ENCODE measurements at regions not wholly inside any gene's neighbourhood (a gene's known extent, or its start where the extent isn't known, plus 50 kb on each side); places are given as distances from the start of the nearest gene placed in this dataset.
"Not testable (repeated sequence)": the region's sequence is repeated elsewhere in the genome, so short reads cannot be mapped to it uniquely, and the experiment has no call there.

- Histone ChIP-seq H3K27ac (no peak overlapping the region), H3K9me3 (no peaks in the 10 kb centered on the region), H3K36me3 (no peaks in the 10 kb centered on the region), H3K27me3 (no peaks in the 10 kb centered on the region), H3K4me1 (no peaks in the 10 kb centered on the region), H3K4me3 (no peak overlapping the region)
- TF ChIP-seq CTCF (IDR thresholded peaks at IDR 0.05 in 4 of 5, conservative IDR thresholded peaks at IDR 0.05 in 1 of 5): no peak
- TF ChIP-seq POLR2A (IDR thresholded peaks at IDR 0.05): no peak
- in situ Hi-C loops (cut with MboI; ENCODE audit: low sequenced_read_pairs in 4 of 4) (loop anchor here in 2 of 4 donors (10.0 to 25.0 kb wide), 3 partner anchors 589 to 814 kb away; no protein-coding TSS in a partner anchor), intact Hi-C loops (cut with DNase I; ENCODE audit: low total_unique reads) (no loop called here)
- ATAC-seq: no peak
- DNase-seq: no peak
Observed at GRCh38 chr2:230601510-230601909, 111.1 kb upstream of the CAB39 start.

DNA sequence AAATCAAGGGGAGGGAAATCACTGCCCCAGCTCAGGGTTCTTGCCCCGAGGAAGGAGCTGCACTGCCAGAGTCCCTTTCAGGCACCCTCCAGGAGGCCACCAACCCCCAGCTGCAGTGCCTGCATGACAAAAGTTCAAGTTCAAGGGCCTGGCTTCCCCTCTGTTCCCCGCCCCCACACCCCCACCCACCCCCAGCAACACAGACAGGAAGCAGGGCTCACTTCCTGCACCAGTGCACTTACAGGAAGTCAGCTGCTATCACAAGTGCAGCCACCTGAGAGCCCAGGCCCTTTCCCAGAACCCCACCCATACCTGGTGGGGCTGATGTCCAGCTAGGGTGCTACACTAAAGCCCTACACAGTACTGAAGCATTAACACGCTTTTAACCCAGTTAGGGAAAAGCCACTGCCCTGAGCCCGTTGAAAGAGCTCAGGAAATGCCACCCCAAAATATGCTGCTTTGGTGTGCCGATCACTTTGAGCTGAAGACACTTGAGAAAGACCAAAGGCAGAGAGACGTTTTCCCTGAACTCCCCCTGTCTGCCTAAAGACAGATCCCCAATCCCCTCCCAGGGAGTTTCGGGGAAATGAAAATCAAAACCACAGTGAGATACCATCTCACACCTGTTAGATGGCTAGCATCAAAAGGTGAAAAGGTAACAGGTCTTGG is 109.9 kb upstream of the CAB39 start:
- DNase-seq (no peak), ATAC-seq (no peak)
- intact Hi-C loops (cut with DNase I; ENCODE audit: low total_unique reads) (no loop called here), in situ Hi-C loops (cut with MboI; ENCODE audit: low sequenced_read_pairs in 4 of 4) (loop anchor here in 2 of 4 donors (10.0 to 25.0 kb wide), 3 partner anchors 590 to 815 kb away; no protein-coding TSS in a partner anchor)
- TF ChIP-seq CTCF (IDR thresholded peaks at IDR 0.05 in 4 of 5, conservative IDR thresholded peaks at IDR 0.05 in 1 of 5) (no peak), POLR2A (IDR thresholded peaks at IDR 0.05) (no peak)
- H3K27me3 ChIP-seq: no peaks in the 10 kb centered on the region
- H3K27ac ChIP-seq: no peak overlapping the region
- no peak overlapping the region for H3K4me3 ChIP-seq
- H3K9me3 ChIP-seq: no peaks in the 10 kb centered on the region
- no peaks in the 10 kb centered on the region for H3K4me1 ChIP-seq
- H3K36me3 ChIP-seq: no peaks in the 10 kb centered on the region

DNA sequence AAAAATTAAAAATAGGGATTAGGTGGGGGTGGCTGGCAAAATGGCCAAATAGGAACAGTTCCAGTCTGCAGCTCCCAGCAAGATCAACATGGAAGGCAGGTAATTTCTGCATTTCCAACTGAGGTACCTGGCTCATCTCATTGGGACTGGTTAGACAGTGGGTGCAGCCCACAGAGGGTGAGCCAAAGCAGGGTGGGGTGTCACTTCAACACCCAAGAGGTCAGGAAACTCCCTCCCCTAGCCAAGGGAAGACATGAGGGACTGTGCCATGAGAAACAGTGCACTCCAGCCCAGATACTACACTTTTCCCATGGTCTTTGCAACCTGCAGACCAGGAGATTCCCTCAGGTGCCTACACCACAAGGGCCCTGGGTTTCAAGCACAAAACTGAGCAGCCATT is 109.3 kb upstream of the CAB39 start:
- in situ Hi-C loops (cut with MboI; ENCODE audit: low sequenced_read_pairs in 4 of 4): loop anchor here in 2 of 4 donors (10.0 to 25.0 kb wide), 3 partner anchors 591 to 816 kb away; no protein-coding TSS in a partner anchor
- ATAC-seq; H3K4me1 ChIP-seq; DNase-seq; H3K4me3 ChIP-seq; H3K36me3 ChIP-seq; H3K27me3 ChIP-seq; H3K9me3 ChIP-seq; H3K27ac ChIP-seq; intact Hi-C loops (cut with DNase I; ENCODE audit: low total_unique reads): not testable (repeated sequence)

- H3K36me3 ChIP-seq; H3K27me3 ChIP-seq; ATAC-seq; DNase-seq; H3K27ac ChIP-seq; intact Hi-C loops (cut with DNase I; ENCODE audit: low total_unique reads); H3K4me3 ChIP-seq; H3K4me1 ChIP-seq; H3K9me3 ChIP-seq: not testable (repeated sequence)
- in situ Hi-C loops (cut with MboI; ENCODE audit: low sequenced_read_pairs in 4 of 4): loop anchor here in 2 of 4 donors (10.0 to 25.0 kb wide), 3 partner anchors 592 to 817 kb away; no protein-coding TSS in a partner anchor
Observed at GRCh38 chr2:230604158-230604557, 108.5 kb upstream of the CAB39 start.

DNA sequence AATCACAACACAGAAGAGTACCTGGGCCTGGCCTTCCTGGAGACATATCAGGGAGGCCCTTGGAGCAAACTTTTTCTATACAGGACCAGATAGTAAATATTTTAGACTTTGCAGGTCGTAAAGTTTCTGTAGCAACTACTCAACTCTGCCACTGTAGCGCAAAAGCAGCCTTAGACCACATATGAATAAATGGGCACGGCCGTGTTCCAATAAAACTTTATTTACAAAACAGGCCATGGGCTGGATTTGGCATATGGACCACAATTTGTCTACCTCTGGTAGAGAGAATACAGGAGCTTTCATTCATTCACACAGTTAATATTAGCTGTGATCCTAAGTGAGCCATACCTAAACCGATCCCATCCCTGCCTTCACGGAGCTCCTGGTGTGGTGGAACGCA is 98.6 kb upstream of the CAB39 start:
- no peak for ATAC-seq
- Histone ChIP-seq H3K27ac (no peak overlapping the region), H3K4me3 (no peak overlapping the region), H3K27me3 (no peaks in the 10 kb centered on the region), H3K36me3 (no peaks in the 10 kb centered on the region), H3K9me3 (no peaks in the 10 kb centered on the region), H3K4me1 (no peaks in the 10 kb centered on the region)
- intact Hi-C loops (cut with DNase I; ENCODE audit: low total_unique reads): loop anchor here (5.0 kb wide), 2 partner anchors 547 to 832 kb away; partner anchors contain the start of gene SLC16A14
- no peak for DNase-seq
- in situ Hi-C loops (cut with MboI; ENCODE audit: low sequenced_read_pairs in 4 of 4): loop anchor here in 3 of 4 donors (5.0 to 25.0 kb wide), 5 partner anchors 602 to 839 kb away; no protein-coding TSS in a partner anchor
- no peak for TF ChIP-seq CTCF (IDR thresholded peaks at IDR 0.05 in 4 of 5, conservative IDR thresholded peaks at IDR 0.05 in 1 of 5)
- no peak for TF ChIP-seq POLR2A (IDR thresholded peaks at IDR 0.05)
